IMR-90 (cell line): ENCODE measurements at regions not wholly inside any gene's neighbourhood (a gene's known extent, or its start where the extent isn't known, plus 50 kb on each side); places are given as distances from the start of the nearest gene placed in this dataset.

Source experiments
- ATAC-seq: fragments of 200-7000 bp; cut with Tn5 transposase; 2 replicates; pipeline ENCODE4 v1.9.1; 2020; ENCODE audit warnings: low read depth, mild to moderate bottlenecking, moderate library complexity
- BruUV-seq: library from RNA; stranded (reverse); fragments of 400-500 nt; replicated peaks from 2 replicates; lab custom pipeline; 2021; lab: Mats Ljungman, UMichigan
- CTCF ChIA-PET: fragments of 300-600 bp; formaldehyde crosslinking; extraction: SDS; loops from one replicate; lab custom pipeline; 2021; ENCODE audit warnings: antibody characterized with exemption; lab: Yijun Ruan, JAX
- POLR2A ChIA-PET: fragments of 300-600 bp; sonication (Branson Sonifier 250); formaldehyde crosslinking; loops from one replicate; lab custom pipeline; 2022; ENCODE audit warnings: antibody characterized with exemption; ENCODE audit not compliant: unreplicated experiment; lab: Charles Lee
- DNase-seq: peaks from one replicate; pipeline ENCODE4 v3.0.0; 2013
- H2AFZ ChIP-seq: replicated peaks from 2 replicates; pipeline ENCODE3; 2013; ENCODE audit warnings: low read length, mild to moderate bottlenecking; ENCODE audit not compliant: poor library complexity
- H2AK5ac ChIP-seq: 2 replicates; pipeline ENCODE4 v1.6.1; 2013; ENCODE audit warnings: low read depth, low read length, inconsistent platforms
- H2AK9ac ChIP-seq: replicated peaks from 2 replicates; pipeline ENCODE3; 2013; ENCODE audit warnings: mild to moderate bottlenecking, low read depth, low read length, moderate library complexity; ENCODE audit not compliant: poor library complexity
- H2BK120ac ChIP-seq: 2 replicates; pipeline ENCODE4 v1.6.1; 2013; ENCODE audit warnings: low read depth, low read length, inconsistent platforms
- H2BK15ac ChIP-seq: 3 replicates; pipeline ENCODE4 v1.6.1; 2013; ENCODE audit warnings: low read depth, low read length, inconsistent platforms
- H2BK20ac ChIP-seq: 2 replicates; pipeline ENCODE4 v1.6.1; 2013; ENCODE audit warnings: low read depth, mild to moderate bottlenecking, inconsistent platforms, low read length, moderate library complexity
- H2BK5ac ChIP-seq: 2 replicates; pipeline ENCODE4 v1.6.1; 2013; ENCODE audit warnings: mild to moderate bottlenecking, low read depth, low read length, inconsistent platforms; ENCODE audit not compliant: poor library complexity, severe bottlenecking
- H3K14ac ChIP-seq: replicated peaks from 2 replicates; pipeline ENCODE4 v1.6.1; 2013; ENCODE audit warnings: low read depth, low read length, inconsistent platforms
- H3K18ac ChIP-seq: 2 replicates; pipeline ENCODE4 v1.6.1; 2013; ENCODE audit warnings: low read depth, low read length, control low read depth
- H3K23ac ChIP-seq: 2 replicates; pipeline ENCODE4 v1.6.1; 2013; ENCODE audit warnings: low read depth, low read length, inconsistent platforms
- H3K27ac ChIP-seq: 2 replicates; pipeline ENCODE4 v1.5.1; 2013; ENCODE audit warnings: mild to moderate bottlenecking, control low read depth, low read length; ENCODE audit not compliant: insufficient read depth
- H3K27me3 ChIP-seq: 2 replicates; pipeline ENCODE4 v1.6.1; 2013; ENCODE audit warnings: low read length; ENCODE audit not compliant: control insufficient read depth, insufficient read depth
- H3K36me3 ChIP-seq: 2 replicates; pipeline ENCODE4 v1.6.1; 2013; ENCODE audit warnings: low read length, mixed read lengths; ENCODE audit not compliant: control insufficient read depth, insufficient read depth
- H3K4ac ChIP-seq: 2 replicates; pipeline ENCODE4 v1.6.1; 2013; ENCODE audit warnings: low read depth, low read length, inconsistent platforms
- H3K4me1 ChIP-seq: 2 replicates; pipeline ENCODE4 v1.6.1; 2013; ENCODE audit warnings: low read length, mixed read lengths; ENCODE audit not compliant: control insufficient read depth, insufficient read depth
- H3K4me2 ChIP-seq: 2 replicates; pipeline ENCODE4 v1.6.1; 2013; ENCODE audit warnings: low read depth, mild to moderate bottlenecking, control low read depth, low read length, moderate library complexity
- H3K4me3 ChIP-seq: 2 replicates; pipeline ENCODE4 v1.5.1; 2013; ENCODE audit warnings: low read depth, mild to moderate bottlenecking, control low read depth, low read length, moderate library complexity; ENCODE audit not compliant: insufficient read depth
- H3K56ac ChIP-seq: 2 replicates; pipeline ENCODE4 v1.6.1; 2013; ENCODE audit warnings: low read length, inconsistent platforms; ENCODE audit not compliant: insufficient read depth; ENCODE audit errors: extremely low read depth
- H3K79me1 ChIP-seq, 2 experiments: 2 replicates each; pipeline ENCODE4 v1.6.1; 2013; ENCODE audit warnings: low read length in 2 of 2, inconsistent platforms in 1 of 2, low read depth in 1 of 2
- H3K9ac ChIP-seq: 2 replicates; pipeline ENCODE4 v1.6.1; 2013; ENCODE audit warnings: low read depth, low read length, control low read depth
- H3K9me1 ChIP-seq: 2 replicates; pipeline ENCODE4 v1.6.1; 2013; ENCODE audit warnings: low read length, inconsistent platforms; ENCODE audit not compliant: insufficient read depth
- H3K9me3 ChIP-seq: 2 replicates; pipeline ENCODE4 v1.6.1; 2013; ENCODE audit warnings: low read length; ENCODE audit not compliant: control insufficient read depth, insufficient read depth
- H4K20me1 ChIP-seq: 2 replicates; pipeline ENCODE4 v1.6.1; 2013; ENCODE audit warnings: low read length, inconsistent platforms; ENCODE audit not compliant: insufficient read depth
- H4K5ac ChIP-seq: 2 replicates; pipeline ENCODE4 v1.6.1; 2013; ENCODE audit warnings: mild to moderate bottlenecking, low read depth, low read length, control low read depth
- H4K8ac ChIP-seq, 2 experiments: 2 replicates each; pipeline ENCODE4 v1.6.1; 2013; ENCODE audit warnings: low read depth in 2 of 2, low read length in 2 of 2, control low read depth in 1 of 2, inconsistent platforms in 1 of 2
- H4K91ac ChIP-seq: 2 replicates; pipeline ENCODE4 v1.6.1; 2013; ENCODE audit warnings: low read depth, low read length, inconsistent platforms; ENCODE audit not compliant: insufficient read depth
- BHLHE40 ChIP-seq: fragments of 150-350 bp; IDR thresholded peaks from 2 replicates; pipeline ENCODE4 v1.6.1; 2016; ENCODE audit warnings: mild to moderate bottlenecking, low read depth, low read length
- CEBPB ChIP-seq: IDR thresholded peaks from 2 replicates; pipeline ENCODE4 v1.6.1; 2012; ENCODE audit warnings: low read depth, low read length, improper control_type of control experiment
- CTCF ChIP-seq: conservative IDR thresholded peaks from 2 replicates; pipeline ENCODE4 v1.5.1; 2012; ENCODE audit warnings: mild to moderate bottlenecking, low read depth, low read length, improper control_type of control experiment
- ELK1 ChIP-seq: fragments of 150-350 bp; IDR thresholded peaks from 2 replicates; pipeline ENCODE4 v1.6.1; 2016; ENCODE audit warnings: low read depth, mild to moderate bottlenecking, low read length, moderate library complexity, borderline replicate concordance
- FOS ChIP-seq: fragments of 150-350 bp; IDR thresholded peaks from 2 replicates; pipeline ENCODE4 v1.6.1; 2016; ENCODE audit warnings: low read depth, low read length
- MXI1 ChIP-seq: IDR thresholded peaks from 2 replicates; pipeline ENCODE4 v1.6.1; 2012; ENCODE audit warnings: low read depth, mild to moderate bottlenecking, low read length, moderate library complexity, borderline replicate concordance
- NFE2L2 ChIP-seq: fragments of 150-350 bp; IDR thresholded peaks from 2 replicates; pipeline ENCODE4 v1.6.1; 2016; ENCODE audit warnings: low read depth, mild to moderate bottlenecking, low read length
- RAD21 ChIP-seq: IDR thresholded peaks from 2 replicates; pipeline ENCODE4 v1.6.1; 2012; ENCODE audit warnings: low read length, improper control_type of control experiment
- RCOR1 ChIP-seq: IDR thresholded peaks from 2 replicates; pipeline ENCODE4 v1.6.1; 2012; ENCODE audit warnings: mild to moderate bottlenecking, low read length, improper control_type of control experiment; ENCODE audit not compliant: insufficient replicate concordance
- SMC3 ChIP-seq: fragments of 150-350 bp; IDR thresholded peaks from 2 replicates; pipeline ENCODE4 v1.6.1; 2016; ENCODE audit warnings: low read depth, mild to moderate bottlenecking, antibody characterized with exemption, low read length, moderate library complexity
- USF2 ChIP-seq: fragments of 150-350 bp; IDR thresholded peaks from 2 replicates; pipeline ENCODE4 v1.6.1; 2017; ENCODE audit warnings: mild to moderate bottlenecking, antibody characterized with exemption, low read length, low read depth
- WGBS, 2 experiments: methylation state at CpG; one replicate each; pipeline versions ENCODE4 v1.1.5 to v1.1.7; 2013; ENCODE audit warnings: missing lambda C conversion rate in 2 of 2; ENCODE audit not compliant: insufficient read length in 1 of 2; ENCODE audit errors: extremely low coverage in 2 of 2; 5-methylcytosine and 5-hydroxymethylcytosine counted together
- dilution Hi-C: fragments of 300-500 bp; cut with HindIII; formaldehyde crosslinking; loops from one replicate; pipeline ENCODE4 v1.14.3; 2018; ENCODE audit warnings: low sequenced_read_pairs; ENCODE audit not compliant: unreplicated experiment
- in situ Hi-C: fragments of 300-500 bp; cut with MboI; formaldehyde crosslinking; loops from 3 replicates; pipeline ENCODE4 v1.14.3; 2019; ENCODE audit warnings: low sequenced_read_pairs, inconsistent platforms, mixed read lengths
- intact Hi-C: fragments of 100-400 bp; cut with micrococcal nuclease; formaldehyde crosslinking; loops from 2 replicates; pipeline ENCODE4 v1.10.0; 2022

GRCh38 chr4:171542640-171543039 is 270.6 kb upstream of the GALNTL6 start:
- H2BK5ac ChIP-seq, result no peak overlapping the region
- in situ Hi-C loops, result no loop called here
- peaks cover 2% of the 10 kb centered on the region; the same call in 1 of the 2 replicates for H3K9me3 ChIP-seq
- no peak overlapping the region for H3K14ac ChIP-seq
- H3K18ac ChIP-seq, result no peak overlapping the region
- H2AFZ ChIP-seq, result no peak overlapping the region
- no peaks in the 10 kb centered on the region for H3K27me3 ChIP-seq
- H3K9ac ChIP-seq, result no peak overlapping the region
- no peak overlapping the region for H4K91ac ChIP-seq
- H2AK5ac ChIP-seq, result no peak overlapping the region
- H3K23ac ChIP-seq, result no peak overlapping the region
- H2BK120ac ChIP-seq, result no peak overlapping the region
- no peaks in the 10 kb centered on the region for H3K4me1 ChIP-seq
- ATAC-seq (no peak), DNase-seq (no peak)
- dilution Hi-C loops, result no loop called here
- H3K36me3 ChIP-seq, result no peaks in the 10 kb centered on the region
- H4K5ac ChIP-seq, result no peak overlapping the region
- no peak overlapping the region for H3K4me2 ChIP-seq
- H4K8ac ChIP-seq, result no peak overlapping the region
- H3K4me3 ChIP-seq, result no peak overlapping the region
- no CpG with 5 or more reads among the region's 2 CpGs for WGBS, 2 experiments
- H3K56ac ChIP-seq, result no peak overlapping the region
- ChIA-PET CTCF (no interaction called here), POLR2A (no interaction called here)
- intact Hi-C loops, result no loop called here
- no peaks in the 10 kb centered on the region for H3K79me1 ChIP-seq
- TF ChIP-seq SMC3 (no peak), CTCF (no peak), USF2 (no peak), RCOR1 (no peak), BHLHE40 (no peak), NFE2L2 (no peak), RAD21 (no peak), ELK1 (no peak), FOS (no peak), MXI1 (no peak), CEBPB (no peak)
- no peak overlapping the region for H2BK20ac ChIP-seq
- no peaks in the 10 kb centered on the region for H4K20me1 ChIP-seq
- BruUV-seq, result no TSS peak
- no peak overlapping the region for H3K27ac ChIP-seq
- H3K9me1 ChIP-seq, result no peaks in the 10 kb centered on the region
- no peak overlapping the region for H2BK15ac ChIP-seq
- H2AK9ac ChIP-seq, result no peak overlapping the region
- no peak overlapping the region for H3K4ac ChIP-seq
